Liver (tissue), 8 donors: ENCODE measurements at regions not wholly inside any gene's neighbourhood (a gene's known extent, or its start where the extent isn't known, plus 50 kb on each side); places are given as distances from the start of the nearest gene placed in this dataset.

Experiments
- DNase-seq: peaks from one replicate; pipeline ENCODE4 v3.0.0-alpha.2; 2017; ENCODE audit warnings: low spot score
- H3K27ac ChIP-seq, 2 donors: one replicate each; pipeline ENCODE4 v1.7.0; 2013; ENCODE audit warnings: inconsistent platforms in 2 of 2, low read length in 2 of 2, control low read depth in 1 of 2, low read depth in 1 of 2, mild to moderate bottlenecking in 1 of 2
- H3K27me3 ChIP-seq, 4 donors: one replicate each; pipeline versions ENCODE4 v1.6.1 to v1.7.0; 2013; ENCODE audit warnings: low read length in 3 of 4, inconsistent platforms in 1 of 4, mild to moderate bottlenecking in 1 of 4, moderate library complexity in 1 of 4; ENCODE audit not compliant: control insufficient read depth in 4 of 4, insufficient read depth in 4 of 4
- H3K36me3 ChIP-seq, 4 donors: one replicate each; pipeline versions ENCODE4 v1.6.1 to v1.7.0; 2013; ENCODE audit warnings: low read length in 3 of 4, mild to moderate bottlenecking in 3 of 4, low read depth in 1 of 4, moderate library complexity in 1 of 4; ENCODE audit not compliant: control insufficient read depth in 4 of 4, insufficient read depth in 3 of 4
- H3K4me1 ChIP-seq, 4 donors: one replicate each; pipeline versions ENCODE4 v1.6.1 to v1.7.0; 2013; ENCODE audit warnings: low read length in 3 of 4, mild to moderate bottlenecking in 3 of 4, moderate library complexity in 1 of 4; ENCODE audit not compliant: control insufficient read depth in 4 of 4, insufficient read depth in 4 of 4
- H3K4me3 ChIP-seq, 3 donors: one replicate each; pipeline versions ENCODE4 v1.6.1 to v1.7.0; 2013; ENCODE audit warnings: low read length in 3 of 3, control low read depth in 1 of 3, low read depth in 1 of 3, mild to moderate bottlenecking in 1 of 3
- H3K9ac ChIP-seq, 2 donors: one replicate each; pipeline ENCODE4 v1.7.0; 2013; ENCODE audit warnings: low read length in 2 of 2, mild to moderate bottlenecking in 2 of 2, moderate library complexity in 2 of 2, control low read depth in 1 of 2, low read depth in 1 of 2
- H3K9me3 ChIP-seq, 4 donors: one replicate each; pipeline versions ENCODE4 v1.6.1 to v1.7.0; 2013; ENCODE audit warnings: low read length in 3 of 4; ENCODE audit not compliant: control insufficient read depth in 4 of 4
- ATF3 ChIP-seq: IDR thresholded peaks from 2 replicates; pipeline ENCODE4 v1.6.1; 2016; ENCODE audit warnings: antibody characterized with exemption
- CTCF ChIP-seq: fragments of 150-350 bp; IDR thresholded peaks from 2 replicates; pipeline ENCODE4 v1.5.1; 2017; ENCODE audit warnings: improper control_type of control experiment, low read depth, low read length; ENCODE audit not compliant: missing input control
- EGR1 ChIP-seq, 2 donors: IDR thresholded peaks; 2 replicates each; pipeline ENCODE4 v1.6.1; 2016 to 2018; ENCODE audit warnings: antibody characterized with exemption in 2 of 2, low read depth in 2 of 2
- FOXA1 ChIP-seq: IDR thresholded peaks from 2 replicates; pipeline ENCODE4 v1.6.1; 2016; ENCODE audit warnings: antibody characterized with exemption
- FOXA2 ChIP-seq: IDR thresholded peaks from 2 replicates; pipeline ENCODE4 v1.6.1; 2016; ENCODE audit warnings: antibody characterized with exemption
- GABPA ChIP-seq, 2 donors: IDR thresholded peaks in 1 of 2; conservative IDR thresholded peaks in 1 of 2; 2 replicates each; pipeline ENCODE4 v1.6.1; 2016; ENCODE audit warnings: antibody characterized with exemption in 2 of 2, mild to moderate bottlenecking in 1 of 2, moderate library complexity in 1 of 2
- HNF4A ChIP-seq, 2 donors: conservative IDR thresholded peaks; 2 replicates each; pipeline ENCODE4 v1.6.1; 2016; ENCODE audit warnings: antibody characterized with exemption in 2 of 2, mild to moderate bottlenecking in 2 of 2
- HNF4G ChIP-seq: IDR thresholded peaks from 2 replicates; pipeline ENCODE4 v1.6.1; 2016; ENCODE audit warnings: antibody characterized with exemption
- JUND ChIP-seq, 2 donors: IDR thresholded peaks; 2 replicates each; pipeline ENCODE4 v1.6.1; 2016; ENCODE audit warnings: antibody characterized with exemption in 2 of 2
- MAX ChIP-seq: IDR thresholded peaks from 2 replicates; pipeline ENCODE4 v1.6.1; 2016; ENCODE audit warnings: antibody characterized with exemption
- NR2F2 ChIP-seq: IDR thresholded peaks from 2 replicates; pipeline ENCODE4 v1.6.1; 2016; ENCODE audit warnings: antibody characterized with exemption
- RAD21 ChIP-seq, 2 donors: IDR thresholded peaks; 2 replicates each; pipeline ENCODE4 v1.6.1; 2016; ENCODE audit warnings: antibody characterized with exemption in 2 of 2, mild to moderate bottlenecking in 2 of 2
- REST ChIP-seq: IDR thresholded peaks from 2 replicates; pipeline ENCODE4 v1.6.1; 2016; ENCODE audit warnings: antibody characterized with exemption, mild to moderate bottlenecking
- RXRA ChIP-seq, 2 donors: IDR thresholded peaks; 2 replicates each; pipeline ENCODE4 v1.6.1; 2017 to 2018; ENCODE audit warnings: antibody characterized with exemption in 2 of 2, mild to moderate bottlenecking in 1 of 2
- SP1 ChIP-seq: IDR thresholded peaks from 2 replicates; pipeline ENCODE4 v1.6.1; 2018; ENCODE audit warnings: antibody characterized with exemption, mild to moderate bottlenecking
- TAF1 ChIP-seq: conservative IDR thresholded peaks from 2 replicates; pipeline ENCODE4 v1.6.1; 2016; ENCODE audit warnings: antibody characterized with exemption, mild to moderate bottlenecking
- YY1 ChIP-seq: IDR thresholded peaks from 2 replicates; pipeline ENCODE4 v1.6.1; 2016; ENCODE audit warnings: antibody characterized with exemption, mild to moderate bottlenecking
- ZBTB33 ChIP-seq: IDR thresholded peaks from 2 replicates; pipeline ENCODE4 v1.6.1; 2016; ENCODE audit warnings: antibody characterized with exemption
- WGBS: extraction: QIAGEN DNeasy Blood & Tissue Kit; methylation state at CpG from one replicate; pipeline ENCODE4 v1.1.7; 2013; 5-methylcytosine and 5-hydroxymethylcytosine counted together
- donor health status: healthy.
- donor health status: healthy.
- donor health status: healthy.
- donor health status: healthy.
- donor health status: healthy.

- no peaks in the 10 kb centered on the region for H3K4me1 ChIP-seq
- no peak overlapping the region for H3K27ac ChIP-seq
- no peaks in the 10 kb centered on the region for H3K9me3 ChIP-seq
- H3K4me3 ChIP-seq, result no peak overlapping the region
- 86% methylated on average over 6 of the region's 6 CpGs for WGBS
- no peaks in the 10 kb centered on the region for H3K27me3 ChIP-seq
- no peak for DNase-seq
- H3K36me3 ChIP-seq, result no peaks in the 10 kb centered on the region
- H3K9ac ChIP-seq, result no peak overlapping the region
- no peak for TF ChIP-seq JUND (IDR thresholded peaks at IDR 0.05)
- no peak for TF ChIP-seq HNF4A (conservative IDR thresholded peaks at IDR 0.05)
Observed at GRCh38 chr2:75810611-75811330, 100.1 kb upstream of the GCFC2 start.

GRCh38 chr2:75808793-75809535, 98.2 kb upstream of the GCFC2 start:
- Histone ChIP-seq H3K36me3 (no peaks in the 10 kb centered on the region), H3K9ac (no peak overlapping the region), H3K27me3 (no peaks in the 10 kb centered on the region), H3K9me3 (no peaks in the 10 kb centered on the region), H3K27ac (no peak overlapping the region), H3K4me3 (no peak overlapping the region), H3K4me1 (no peaks in the 10 kb centered on the region)
- DNase-seq, result no peak
- TF ChIP-seq JUND (IDR thresholded peaks at IDR 0.05) (no peak), NR2F2 (no peak), ATF3 (no peak), TAF1 (no peak), EGR1 (IDR thresholded peaks at IDR 0.05; ENCODE audit: low read depth in 2 of 2) (no peak), ZBTB33 (no peak), SP1 (no peak), YY1 (no peak), FOXA1 (no peak), REST (no peak), HNF4G (no peak), RXRA (IDR thresholded peaks at IDR 0.05) (no peak), MAX (no peak), HNF4A (conservative IDR thresholded peaks at IDR 0.05) (no peak), GABPA (IDR thresholded peaks at IDR 0.05 in 1 of 2, conservative IDR thresholded peaks at IDR 0.05 in 1 of 2) (no peak), CTCF (no peak), RAD21 (IDR thresholded peaks at IDR 0.05) (no peak), FOXA2 (no peak)
- WGBS, result 72% methylated on average over 4 of the region's 4 CpGs
